ENCODE measurements at regions not wholly inside any gene's neighbourhood (a gene's known extent, or its start where the extent isn't known, plus 50 kb on each side); places are given as distances from the start of the nearest gene placed in this dataset.

DNA sequence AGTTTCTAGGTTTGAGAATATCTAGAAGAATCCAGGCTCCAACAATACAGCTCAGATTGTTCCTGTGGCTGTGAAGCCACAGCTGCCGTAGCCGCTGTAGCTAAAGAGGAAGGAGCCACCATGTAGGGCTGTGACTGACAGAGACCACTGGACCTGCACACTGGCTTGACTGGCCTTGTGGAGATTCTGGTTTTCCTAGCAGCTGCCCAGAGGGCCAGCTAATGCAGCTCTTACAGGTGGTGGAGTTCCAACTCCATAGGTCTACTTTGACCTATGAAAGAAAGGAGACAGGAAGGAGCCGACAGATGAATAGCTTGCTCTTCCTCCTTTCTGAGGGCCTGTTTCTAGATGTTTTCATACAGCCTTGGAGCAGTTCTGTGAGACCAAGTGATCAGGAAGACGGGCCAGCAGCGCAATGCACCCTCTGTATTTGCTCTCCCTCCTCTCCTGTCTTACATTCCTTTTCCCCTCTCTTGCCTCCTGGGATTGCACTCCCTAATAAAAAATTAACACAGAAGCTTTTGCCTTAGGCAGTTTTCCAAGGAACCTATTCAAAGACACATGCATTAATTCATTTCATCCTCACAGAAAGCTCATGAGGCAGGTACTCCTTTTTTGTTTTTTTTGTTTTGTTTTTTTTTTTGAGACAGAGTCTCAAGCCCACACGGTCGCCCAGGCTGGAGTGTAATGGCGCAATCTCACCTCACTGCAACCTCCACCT, 51.8 kb upstream of the MYB start:
- Histone ChIP-seq H3K9me3 (ENCODE audit: insufficient read depth, low read length, severe bottlenecking) (no peaks in the 10 kb centered on the region), H3K4me3 (ENCODE audit: low read depth in 1 of 2, low read length in 2 of 2) (no peak overlapping the region), H4K20me1 (ENCODE audit: insufficient read depth, low read length) (no peaks in the 10 kb centered on the region), H3K4me2 (ENCODE audit: insufficient read depth, low read length) (no peak overlapping the region; the same call in 1 of the 2 replicates), H3K36me3 (ENCODE audit: insufficient read depth, low read length) (no peaks in the 10 kb centered on the region), H3K27me3 (ENCODE audit: insufficient read depth, low read length, poor library complexity) (no peaks in the 10 kb centered on the region), H2AFZ (ENCODE audit: low read depth, low read length) (peak overlapping the region; percentile 71), H3K79me2 (ENCODE audit: insufficient read depth, low read length) (no peaks in the 10 kb centered on the region), H3K9ac (ENCODE audit: low read depth, low read length) (peak overlapping the region; percentile 43), H3K4me1 (ENCODE audit: insufficient read depth, low read length) (peaks cover 37% of the 10 kb centered on the region), H3K27ac (ENCODE audit: low read length) (peak overlapping the region; percentile 88)
- ATAC-seq (ENCODE audit: insufficient read depth, low read depth) (peak; percentile 69), DNase-seq (peak; percentile 43)
- no peak for TF ChIP-seq EZH2 (IDR thresholded peaks at IDR 0.05; ENCODE audit: borderline replicate concordance, low read depth, low read length, severe bottlenecking)
- TF ChIP-seq, protein P1, sequence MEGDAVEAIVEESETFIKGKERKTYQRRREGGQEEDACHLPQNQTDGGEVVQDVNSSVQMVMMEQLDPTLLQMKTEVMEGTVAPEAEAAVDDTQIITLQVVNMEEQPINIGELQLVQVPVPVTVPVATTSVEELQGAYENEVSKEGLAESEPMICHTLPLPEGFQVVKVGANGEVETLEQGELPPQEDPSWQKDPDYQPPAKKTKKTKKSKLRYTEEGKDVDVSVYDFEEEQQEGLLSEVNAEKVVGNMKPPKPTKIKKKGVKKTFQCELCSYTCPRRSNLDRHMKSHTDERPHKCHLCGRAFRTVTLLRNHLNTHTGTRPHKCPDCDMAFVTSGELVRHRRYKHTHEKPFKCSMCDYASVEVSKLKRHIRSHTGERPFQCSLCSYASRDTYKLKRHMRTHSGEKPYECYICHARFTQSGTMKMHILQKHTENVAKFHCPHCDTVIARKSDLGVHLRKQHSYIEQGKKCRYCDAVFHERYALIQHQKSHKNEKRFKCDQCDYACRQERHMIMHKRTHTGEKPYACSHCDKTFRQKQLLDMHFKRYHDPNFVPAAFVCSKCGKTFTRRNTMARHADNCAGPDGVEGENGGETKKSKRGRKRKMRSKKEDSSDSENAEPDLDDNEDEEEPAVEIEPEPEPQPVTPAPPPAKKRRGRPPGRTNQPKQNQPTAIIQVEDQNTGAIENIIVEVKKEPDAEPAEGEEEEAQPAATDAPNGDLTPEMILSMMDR (IDR thresholded peaks at IDR 0.05; ENCODE audit: borderline replicate concordance, extremely low read depth, low read length, poor library complexity, severe bottlenecking), result no peak

DNA sequence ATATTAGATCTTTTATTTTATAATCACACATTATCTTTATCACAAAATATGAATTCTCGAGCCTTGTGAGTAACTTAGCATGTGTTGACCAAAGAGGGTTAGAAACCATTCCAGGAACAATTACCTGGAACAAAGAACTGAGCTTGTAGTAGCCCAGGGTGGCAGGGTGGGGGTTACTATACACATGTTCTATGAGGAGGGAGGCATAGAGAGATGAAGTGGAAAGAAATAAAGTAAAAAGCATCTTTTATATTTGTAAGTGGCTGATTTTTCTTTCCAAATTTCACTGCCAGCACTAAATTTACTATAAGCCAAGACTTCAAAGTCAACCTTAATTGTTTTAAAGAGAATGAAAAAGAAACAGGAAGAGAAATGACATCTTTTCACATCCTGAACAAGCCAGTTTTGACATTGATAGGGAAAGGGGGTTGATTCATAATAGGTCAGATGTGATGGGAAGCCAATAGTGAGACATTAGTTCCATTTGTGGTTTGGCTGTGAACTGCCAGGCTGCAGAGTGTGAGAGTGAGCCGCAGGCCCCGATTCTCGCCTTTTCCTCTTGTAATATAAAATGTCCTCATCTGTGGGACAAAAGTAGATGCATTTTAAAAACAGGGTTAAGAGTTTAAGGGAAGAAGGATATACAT, 52.7 kb upstream of the MYB start:
- H3K27ac ChIP-seq (ENCODE audit: low read length), result peak overlapping the region; percentile 88
- DNase-seq (peak; percentile 66), ATAC-seq (ENCODE audit: insufficient read depth, low read depth) (peak; percentile 90)
- H4K20me1 ChIP-seq (ENCODE audit: insufficient read depth, low read length), result no peaks in the 10 kb centered on the region
- no peaks in the 10 kb centered on the region for H3K79me2 ChIP-seq (ENCODE audit: insufficient read depth, low read length)
- H2AFZ ChIP-seq (ENCODE audit: low read depth, low read length), result peak overlapping the region; percentile 71
- H3K36me3 ChIP-seq (ENCODE audit: insufficient read depth, low read length), result no peaks in the 10 kb centered on the region
- H3K4me3 ChIP-seq (ENCODE audit: low read depth in 1 of 2, low read length in 2 of 2), result 0 out of 4 replicates have a peak overlapping the region, but pooled peaks of 1 of the 2 experiments have one; percentile 9
- TF ChIP-seq EZH2 (IDR thresholded peaks at IDR 0.05; ENCODE audit: borderline replicate concordance, low read depth, low read length, severe bottlenecking), result no peak
- TF ChIP-seq, protein P1 (IDR thresholded peaks at IDR 0.05; ENCODE audit: borderline replicate concordance, extremely low read depth, low read length, poor library complexity, severe bottlenecking), result no peak
- H3K4me2 ChIP-seq (ENCODE audit: insufficient read depth, low read length), result peak overlapping the region; percentile 39
- no peaks in the 10 kb centered on the region for H3K27me3 ChIP-seq (ENCODE audit: insufficient read depth, low read length, poor library complexity)
- H3K4me1 ChIP-seq (ENCODE audit: insufficient read depth, low read length), result peaks cover 37% of the 10 kb centered on the region
- H3K9me3 ChIP-seq (ENCODE audit: insufficient read depth, low read length, severe bottlenecking), result no peaks in the 10 kb centered on the region
- H3K9ac ChIP-seq (ENCODE audit: low read depth, low read length), result peak overlapping the region; percentile 43

DNA sequence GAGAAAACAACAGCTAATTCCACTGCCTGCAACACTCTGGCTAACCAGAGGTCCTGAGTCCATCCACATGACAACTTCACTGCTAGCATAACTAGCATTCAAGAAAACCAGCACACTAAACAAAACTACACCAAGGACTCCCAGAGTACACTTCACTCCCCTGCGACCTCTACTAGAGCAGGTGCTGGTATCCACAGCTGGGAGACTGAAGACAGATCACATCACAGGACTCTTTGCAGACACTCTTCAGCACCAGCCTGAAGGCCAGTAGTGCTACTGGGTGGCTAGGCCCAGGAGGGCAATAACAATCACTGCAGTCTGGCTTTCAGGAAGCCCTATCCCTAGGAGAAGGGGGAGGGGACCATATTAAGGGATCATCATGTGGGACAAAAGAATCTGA, 54.4 kb upstream of the MYB start:
- no peak overlapping the region for H3K4me3 ChIP-seq (ENCODE audit: low read depth in 1 of 2, low read length in 2 of 2)
- no peak for DNase-seq
- H3K36me3 ChIP-seq (ENCODE audit: insufficient read depth, low read length), result no peaks in the 10 kb centered on the region
- no peak for ATAC-seq (ENCODE audit: insufficient read depth, low read depth)
- H4K20me1 ChIP-seq (ENCODE audit: insufficient read depth, low read length), result no peaks in the 10 kb centered on the region
- no peak overlapping the region for H3K9ac ChIP-seq (ENCODE audit: low read depth, low read length)
- H3K79me2 ChIP-seq (ENCODE audit: insufficient read depth, low read length), result no peaks in the 10 kb centered on the region
- no peak overlapping the region for H2AFZ ChIP-seq (ENCODE audit: low read depth, low read length)
- peaks cover 37% of the 10 kb centered on the region for H3K4me1 ChIP-seq (ENCODE audit: insufficient read depth, low read length)
- no peak overlapping the region for H3K4me2 ChIP-seq (ENCODE audit: insufficient read depth, low read length)
- no peaks in the 10 kb centered on the region for H3K27me3 ChIP-seq (ENCODE audit: insufficient read depth, low read length, poor library complexity)
- H3K9me3 ChIP-seq (ENCODE audit: insufficient read depth, low read length, severe bottlenecking), result no peaks in the 10 kb centered on the region
- H3K27ac ChIP-seq (ENCODE audit: low read length), result peak overlapping the region; percentile 11; the same call in 1 of the 2 replicates
- TF ChIP-seq, protein P1 (IDR thresholded peaks at IDR 0.05; ENCODE audit: borderline replicate concordance, extremely low read depth, low read length, poor library complexity, severe bottlenecking), result no peak
- TF ChIP-seq EZH2 (IDR thresholded peaks at IDR 0.05; ENCODE audit: borderline replicate concordance, low read depth, low read length, severe bottlenecking), result no peak
